Body of pancreas (tissue), 4 donors: ENCODE measurements at regions not wholly inside any gene's neighbourhood (a gene's known extent, or its start where the extent isn't known, plus 50 kb on each side); places are given as distances from the start of the nearest gene placed in this dataset.

Source experiments
- CTCF ChIP-seq, 7 experiments: fragments of 450-650 bp in 4 of 7; fragments of 200-600 bp in 3 of 7; sonication (generic) in 3 of 7; IDR thresholded peaks; one replicate each; pipeline ENCODE4 v1.5.1; 2016 to 2019; ENCODE audit warnings: antibody characterized with exemption in 7 of 7
- POLR2A ChIP-seq, 3 donors: fragments of 450-650 bp; IDR thresholded peaks; one replicate each; pipeline ENCODE4 v1.6.1; 2016; ENCODE audit warnings: antibody characterized with exemption in 3 of 3, mild to moderate bottlenecking in 2 of 3

- TF ChIP-seq CTCF (IDR thresholded peaks at IDR 0.05): no peak
- no peak for TF ChIP-seq POLR2A (IDR thresholded peaks at IDR 0.05)
Measured at GRCh38 chr2:88263861-88264260, 93.7 kb downstream of the THNSL2 start.
